WTC11 (cell line): ENCODE measurements at regions not wholly inside any gene's neighbourhood (a gene's known extent, or its start where the extent isn't known, plus 50 kb on each side); places are given as distances from the start of the nearest gene placed in this dataset.

Experiments
- ATAC-seq: fragments of 200-7000 bp; cut with Tn5 transposase; 2 replicates; pipeline ENCODE4 v1.10.0; 2021; ENCODE audit warnings: mild to moderate bottlenecking, moderate library complexity
- CTCF ChIA-PET: fragments of 300-600 bp; sonication (Branson Sonifier 250); formaldehyde crosslinking; loops from one replicate; lab custom pipeline; 2021; ENCODE audit warnings: antibody characterized with exemption; lab: Charles Lee
- POLR2A ChIA-PET: fragments of 350-600 bp; sonication (Branson Sonifier 250); formaldehyde crosslinking; loops from one replicate; lab custom pipeline; 2021; ENCODE audit warnings: antibody characterized with exemption; lab: Charles Lee
- DNase-seq: peaks from one replicate; pipeline ENCODE4 v3.0.0; 2021; ENCODE audit warnings: low spot score
- H3K27ac Mint-ChIP-seq: 2 replicates; pipeline ENCODE4 v1.8.0; 2021; ENCODE audit warnings: mixed read lengths
- H3K27me3 Mint-ChIP-seq: 2 replicates; pipeline ENCODE4 v1.8.0; 2021; ENCODE audit warnings: low read depth, mild to moderate bottlenecking, moderate library complexity, mixed read lengths
- H3K36me3 Mint-ChIP-seq: 2 replicates; pipeline ENCODE4 v1.8.0; 2021; ENCODE audit warnings: mixed read lengths
- H3K4me1 Mint-ChIP-seq: 2 replicates; pipeline ENCODE4 v1.8.0; 2022; ENCODE audit warnings: mixed read lengths
- H3K4me3 Mint-ChIP-seq: 2 replicates; pipeline ENCODE4 v1.8.0; 2021; ENCODE audit warnings: mild to moderate bottlenecking, moderate library complexity, mixed read lengths
- H3K9me3 Mint-ChIP-seq: 2 replicates; pipeline ENCODE4 v1.8.0; 2021; ENCODE audit warnings: mixed read lengths
- CREB1 ChIP-seq: sonication (generic); formaldehyde crosslinking; IDR thresholded peaks from 2 replicates; pipeline ENCODE4 v1.8.0; 2023; ENCODE audit warnings: mild to moderate bottlenecking, missing genetic modification reagents
- CREM ChIP-seq: sonication (generic); formaldehyde crosslinking; IDR thresholded peaks from 2 replicates; pipeline ENCODE4 v1.8.1; 2022; ENCODE audit warnings: mild to moderate bottlenecking, missing genetic modification reagents, moderate library complexity
- CTCF ChIP-seq: fragments of 200-600 bp; IDR thresholded peaks from 2 replicates; pipeline ENCODE4 v1.8.0; 2022; ENCODE audit warnings: antibody characterized with exemption
- EMX1 ChIP-seq: fragments of 250-450 bp; sonication (Bioruptor Pico); IDR thresholded peaks from 2 replicates; pipeline ENCODE4 v1.8.0; 2021; ENCODE audit warnings: mild to moderate bottlenecking
- FOXJ3 ChIP-seq: sonication (generic); formaldehyde crosslinking; IDR thresholded peaks from 2 replicates; pipeline ENCODE4 v1.9.0; 2021; ENCODE audit warnings: missing genetic modification reagents, mild to moderate bottlenecking, borderline replicate concordance
- FOXP1 ChIP-seq: sonication (generic); formaldehyde crosslinking; IDR thresholded peaks from 2 replicates; pipeline ENCODE4 v1.8.0; 2022; ENCODE audit warnings: missing genetic modification reagents, mild to moderate bottlenecking, moderate library complexity, borderline replicate concordance
- JAZF1 ChIP-seq: fragments of 250-450 bp; sonication (Bioruptor Pico); IDR thresholded peaks from 2 replicates; pipeline ENCODE4 v1.9.0; 2021; ENCODE audit warnings: moderate library complexity, mild to moderate bottlenecking, inconsistent platforms
- JUN ChIP-seq: sonication (generic); formaldehyde crosslinking; IDR thresholded peaks from 2 replicates; pipeline ENCODE4 v1.8.0; 2023; ENCODE audit warnings: mild to moderate bottlenecking, missing genetic modification reagents
- MAX ChIP-seq: sonication (generic); formaldehyde crosslinking; IDR thresholded peaks from 2 replicates; pipeline ENCODE4 v1.8.0; 2022; ENCODE audit warnings: mild to moderate bottlenecking, missing genetic modification reagents
- NR1H2 ChIP-seq: sonication (generic); formaldehyde crosslinking; IDR thresholded peaks from 2 replicates; pipeline ENCODE4 v1.9.0; 2021; ENCODE audit warnings: mild to moderate bottlenecking, moderate library complexity, missing genetic modification reagents
- SMAD4 ChIP-seq: sonication (generic); formaldehyde crosslinking; IDR thresholded peaks from 2 replicates; pipeline ENCODE4 v1.8.0; 2022; ENCODE audit warnings: mild to moderate bottlenecking, missing genetic modification reagents
- TCF7 ChIP-seq: sonication (generic); formaldehyde crosslinking; IDR thresholded peaks from 2 replicates; pipeline ENCODE4 v1.8.0; 2022; ENCODE audit warnings: mild to moderate bottlenecking, low read depth, missing genetic modification reagents, moderate library complexity
- USF1 ChIP-seq: sonication (generic); formaldehyde crosslinking; IDR thresholded peaks from 2 replicates; pipeline ENCODE4 v1.8.0; 2022; ENCODE audit warnings: mild to moderate bottlenecking, missing genetic modification reagents
- ZBTB21 ChIP-seq: sonication (generic); formaldehyde crosslinking; IDR thresholded peaks from 2 replicates; pipeline ENCODE4 v1.8.1; 2023; ENCODE audit warnings: mild to moderate bottlenecking, missing genetic modification reagents, borderline replicate concordance
- ZBTB43 ChIP-seq: sonication (generic); formaldehyde crosslinking; IDR thresholded peaks from 2 replicates; pipeline ENCODE4 v1.8.1; 2023; ENCODE audit warnings: mild to moderate bottlenecking, missing genetic modification reagents
- ZNF281 ChIP-seq: sonication (generic); formaldehyde crosslinking; IDR thresholded peaks from 2 replicates; pipeline ENCODE4 v1.8.0; 2023; ENCODE audit warnings: mild to moderate bottlenecking, missing genetic modification reagents
- ZNF416 ChIP-seq: fragments of 250-450 bp; sonication (Bioruptor Pico); IDR thresholded peaks from 2 replicates; pipeline ENCODE4 v1.9.0; 2021; ENCODE audit warnings: mild to moderate bottlenecking, inconsistent platforms
- TF ChIP-seq, protein P1 (sequence below): sonication (generic); formaldehyde crosslinking; IDR thresholded peaks from 2 replicates; pipeline ENCODE4 v1.8.1; 2022; ENCODE audit warnings: missing genetic modification reagents, borderline replicate concordance
- TF ChIP-seq, protein P2 (sequence below): sonication (generic); formaldehyde crosslinking; IDR thresholded peaks from 2 replicates; pipeline ENCODE4 v1.8.0; 2022; ENCODE audit warnings: mild to moderate bottlenecking, missing genetic modification reagents

DNA sequence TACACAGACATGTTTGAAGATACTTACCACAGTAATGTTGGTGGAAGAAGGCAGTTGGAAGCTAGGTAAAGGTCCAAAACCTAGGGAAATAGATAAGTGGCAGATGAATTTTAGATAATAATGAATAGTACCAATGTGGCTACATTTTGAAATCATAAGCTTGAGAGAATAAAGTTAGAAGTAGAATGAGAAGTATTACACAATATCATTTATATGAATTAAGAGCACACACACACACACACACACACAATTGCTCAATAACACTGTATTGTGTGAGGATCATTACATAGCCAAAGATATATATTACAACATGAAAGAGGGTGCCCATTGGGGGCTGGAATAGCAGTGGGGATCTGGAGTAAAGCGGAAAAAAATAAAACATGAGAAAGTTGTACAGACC is 149.0 kb upstream of the EYA4 start:
- Mint-ChIP-seq H3K4me3 (no peak overlapping the region), H3K27me3 (no peaks in the 10 kb centered on the region), H3K27ac (no peak overlapping the region), H3K36me3 (no peaks in the 10 kb centered on the region), H3K4me1 (peaks cover 31% of the 10 kb centered on the region), H3K9me3 (no peaks in the 10 kb centered on the region)
- CTCF ChIA-PET, result no interaction called here
- DNase-seq, result no peak
- ATAC-seq, result no peak
- no peak for TF ChIP-seq ZBTB21 (CRISPR knock-in tag)
- TF ChIP-seq, protein P1, sequence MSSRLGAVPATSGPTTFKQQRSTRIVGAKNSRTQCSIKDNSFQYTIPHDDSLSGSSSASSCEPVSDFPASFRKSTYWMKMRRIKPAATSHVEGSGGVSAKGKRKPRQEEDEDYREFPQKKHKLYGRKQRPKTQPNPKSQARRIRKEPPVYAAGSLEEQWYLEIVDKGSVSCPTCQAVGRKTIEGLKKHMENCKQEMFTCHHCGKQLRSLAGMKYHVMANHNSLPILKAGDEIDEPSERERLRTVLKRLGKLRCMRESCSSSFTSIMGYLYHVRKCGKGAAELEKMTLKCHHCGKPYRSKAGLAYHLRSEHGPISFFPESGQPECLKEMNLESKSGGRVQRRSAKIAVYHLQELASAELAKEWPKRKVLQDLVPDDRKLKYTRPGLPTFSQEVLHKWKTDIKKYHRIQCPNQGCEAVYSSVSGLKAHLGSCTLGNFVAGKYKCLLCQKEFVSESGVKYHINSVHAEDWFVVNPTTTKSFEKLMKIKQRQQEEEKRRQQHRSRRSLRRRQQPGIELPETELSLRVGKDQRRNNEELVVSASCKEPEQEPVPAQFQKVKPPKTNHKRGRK, result no peak
- no peak for TF ChIP-seq ZBTB43 (CRISPR knock-in tag)
- TF ChIP-seq, protein P2, sequence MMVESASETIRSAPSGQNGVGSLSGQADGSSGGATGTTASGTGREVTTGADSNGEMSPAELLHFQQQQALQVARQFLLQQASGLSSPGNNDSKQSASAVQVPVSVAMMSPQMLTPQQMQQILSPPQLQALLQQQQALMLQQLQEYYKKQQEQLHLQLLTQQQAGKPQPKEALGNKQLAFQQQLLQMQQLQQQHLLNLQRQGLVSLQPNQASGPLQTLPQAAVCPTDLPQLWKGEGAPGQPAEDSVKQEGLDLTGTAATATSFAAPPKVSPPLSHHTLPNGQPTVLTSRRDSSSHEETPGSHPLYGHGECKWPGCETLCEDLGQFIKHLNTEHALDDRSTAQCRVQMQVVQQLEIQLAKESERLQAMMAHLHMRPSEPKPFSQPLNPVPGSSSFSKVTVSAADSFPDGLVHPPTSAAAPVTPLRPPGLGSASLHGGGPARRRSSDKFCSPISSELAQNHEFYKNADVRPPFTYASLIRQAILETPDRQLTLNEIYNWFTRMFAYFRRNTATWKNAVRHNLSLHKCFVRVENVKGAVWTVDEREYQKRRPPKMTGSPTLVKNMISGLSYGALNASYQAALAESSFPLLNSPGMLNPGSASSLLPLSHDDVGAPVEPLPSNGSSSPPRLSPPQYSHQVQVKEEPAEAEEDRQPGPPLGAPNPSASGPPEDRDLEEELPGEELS, result no peak
- TF ChIP-seq FOXJ3 (CRISPR knock-in tag), result no peak
- no peak for TF ChIP-seq CREB1 (CRISPR knock-in tag)
- TF ChIP-seq SMAD4 (CRISPR knock-in tag), result no peak
- TF ChIP-seq ZNF281, result no peak
- no peak for TF ChIP-seq JAZF1 (CRISPR knock-in tag)
- TF ChIP-seq ZNF416 (CRISPR knock-in tag), result no peak
- TF ChIP-seq EMX1 (CRISPR knock-in tag), result no peak
- no peak for TF ChIP-seq CTCF
- TF ChIP-seq FOXP1 (CRISPR knock-in tag), result no peak
- TF ChIP-seq MAX (CRISPR knock-in tag), result no peak
- TF ChIP-seq JUN (CRISPR knock-in tag), result no peak
- no peak for TF ChIP-seq USF1 (CRISPR knock-in tag)
- TF ChIP-seq TCF7 (CRISPR knock-in tag), result no peak
- no peak for TF ChIP-seq CREM (CRISPR knock-in tag)
- no peak for TF ChIP-seq NR1H2 (CRISPR knock-in tag)
- TF ChIP-seq, all 79 proteins: peak for 0
- POLR2A ChIA-PET, result no interaction called here
